Jurkat, Clone E6-1 (cell line): ENCODE measurements at regions not wholly inside any gene's neighbourhood (a gene's known extent, or its start where the extent isn't known, plus 50 kb on each side); places are given as distances from the start of the nearest gene placed in this dataset.

Experiments
- DNase-seq: peaks from one replicate; pipeline ENCODE4 v3.0.0-alpha.2; 2011; ENCODE audit warnings: low read depth, low spot score
- H3K4me3 ChIP-seq: 2 replicates; pipeline ENCODE4 v1.5.1; 2011; ENCODE audit warnings: mild to moderate bottlenecking, low read length, control low read depth, moderate library complexity

GRCh38 chr6:145254649-145255401, 480.5 kb downstream of the EPM2A start:
- DNase-seq = no peak
- no peak overlapping the region for H3K4me3 ChIP-seq

GRCh38 chr6:145257704-145258103, 477.6 kb downstream of the EPM2A start:
- DNase-seq = no peak
- H3K4me3 ChIP-seq = no peak overlapping the region

- no peak for DNase-seq
Measured at GRCh38 chr6:145258122-145258521, 477.2 kb downstream of the EPM2A start.

GRCh38 chr6:145260484-145261175, 474.7 kb downstream of the EPM2A start:
- H3K4me3 ChIP-seq = no peak overlapping the region
- no peak for DNase-seq

More at GRCh38 chr6:145258122-145258521, 477.2 kb downstream of the EPM2A start:
- H3K4me3 ChIP-seq = no peak overlapping the region

- H3K4me3 ChIP-seq = no peak overlapping the region
- DNase-seq = no peak
Measured at GRCh38 chr6:145261758-145262157, 473.6 kb downstream of the EPM2A start.

GRCh38 chr6:145262771-145263170, 472.5 kb downstream of the EPM2A start:
- DNase-seq = no peak
- no peak overlapping the region for H3K4me3 ChIP-seq

- no peak for DNase-seq
Measured at GRCh38 chr6:145263778-145264211, 471.5 kb downstream of the EPM2A start.

GRCh38 chr6:145266432-145267075, 468.8 kb downstream of the EPM2A start:
- no peak for DNase-seq
- no peak overlapping the region for H3K4me3 ChIP-seq

More at GRCh38 chr6:145263778-145264211, 471.5 kb downstream of the EPM2A start:
- H3K4me3 ChIP-seq = no peak overlapping the region

GRCh38 chr6:145267076-145267867, 468.0 kb downstream of the EPM2A start:
- no peak overlapping the region for H3K4me3 ChIP-seq
- no peak for DNase-seq

GRCh38 chr6:145270464-145270863, 464.9 kb downstream of the EPM2A start:
- DNase-seq = no peak
- H3K4me3 ChIP-seq = no peak overlapping the region

- no peak for DNase-seq
Measured at GRCh38 chr6:145271040-145271439, 464.3 kb downstream of the EPM2A start.

GRCh38 chr6:145271577-145271976, 463.7 kb downstream of the EPM2A start:
- no peak overlapping the region for H3K4me3 ChIP-seq
- no peak for DNase-seq

More at GRCh38 chr6:145271040-145271439, 464.3 kb downstream of the EPM2A start:
- no peak overlapping the region for H3K4me3 ChIP-seq

- no peak overlapping the region for H3K4me3 ChIP-seq
- no peak for DNase-seq
Measured at GRCh38 chr6:145272246-145272645, 463.1 kb downstream of the EPM2A start.

GRCh38 chr6:145273136-145273535, 462.2 kb downstream of the EPM2A start:
- DNase-seq = no peak

GRCh38 chr6:145274083-145274482, 461.2 kb downstream of the EPM2A start:
- no peak overlapping the region for H3K4me3 ChIP-seq
- DNase-seq = no peak

More at GRCh38 chr6:145273136-145273535, 462.2 kb downstream of the EPM2A start:
- no peak overlapping the region for H3K4me3 ChIP-seq

GRCh38 chr6:145275019-145275418, 460.3 kb downstream of the EPM2A start:
- no peak overlapping the region for H3K4me3 ChIP-seq
- no peak for DNase-seq

GRCh38 chr6:145275787-145276186, 459.5 kb downstream of the EPM2A start:
- DNase-seq = no peak
- H3K4me3 ChIP-seq = no peak overlapping the region

- DNase-seq = no peak
- H3K4me3 ChIP-seq = no peak overlapping the region
Measured at GRCh38 chr6:145276756-145277155, 458.6 kb downstream of the EPM2A start.

- DNase-seq = no peak
- H3K4me3 ChIP-seq = no peak overlapping the region
Measured at GRCh38 chr6:145277358-145278086, 457.8 kb downstream of the EPM2A start.
